HCT116 (cell line): ENCODE measurements at regions not wholly inside any gene's neighbourhood (a gene's known extent, or its start where the extent isn't known, plus 50 kb on each side); places are given as distances from the start of the nearest gene placed in this dataset.

Experiments
- ATF3 ChIP-seq: IDR thresholded peaks from 2 replicates; pipeline ENCODE4 v1.6.1; 2012
- CTCF ChIP-seq, 3 experiments: fragments of 200-600 bp in 1 of 3; sonication (generic) in 1 of 3; IDR thresholded peaks in 2 of 3; conservative IDR thresholded peaks in 1 of 3; 2 replicates each; pipeline ENCODE4 v1.5.1; 2012 to 2017; ENCODE audit warnings: low read depth in 2 of 3, low read length in 2 of 3, antibody characterized with exemption in 1 of 3, borderline replicate concordance in 1 of 3, control low read depth in 1 of 3, mild to moderate bottlenecking in 1 of 3, mixed read lengths in 1 of 3, mixed run types in 1 of 3, moderate library complexity in 1 of 3; ENCODE audit not compliant: insufficient read depth in 1 of 3
- POLR2A ChIP-seq: IDR thresholded peaks from 2 replicates; pipeline ENCODE4 v1.7.0; 2011; ENCODE audit warnings: borderline replicate concordance; ENCODE audit not compliant: insufficient read depth, insufficient read length; ENCODE audit errors: extremely low read depth
- POLR2AphosphoS5 ChIP-seq: IDR thresholded peaks from 2 replicates; pipeline ENCODE4 v1.6.1; 2011; ENCODE audit warnings: mild to moderate bottlenecking, low read depth, low read length, moderate library complexity
- SIN3A ChIP-seq: IDR thresholded peaks from 2 replicates; pipeline ENCODE4 v1.6.1; 2012; ENCODE audit warnings: low read depth
- TCF7L2 ChIP-seq: IDR thresholded peaks from 2 replicates; pipeline ENCODE4 v1.7.0; 2011; ENCODE audit warnings: borderline replicate concordance, inconsistent platforms; ENCODE audit not compliant: insufficient read depth, insufficient read length; ENCODE audit errors: extremely low read depth
- ZFX ChIP-seq: fragments of 450-650 bp; IDR thresholded peaks from 2 replicates; pipeline ENCODE4 v1.6.1; 2017

DNA sequence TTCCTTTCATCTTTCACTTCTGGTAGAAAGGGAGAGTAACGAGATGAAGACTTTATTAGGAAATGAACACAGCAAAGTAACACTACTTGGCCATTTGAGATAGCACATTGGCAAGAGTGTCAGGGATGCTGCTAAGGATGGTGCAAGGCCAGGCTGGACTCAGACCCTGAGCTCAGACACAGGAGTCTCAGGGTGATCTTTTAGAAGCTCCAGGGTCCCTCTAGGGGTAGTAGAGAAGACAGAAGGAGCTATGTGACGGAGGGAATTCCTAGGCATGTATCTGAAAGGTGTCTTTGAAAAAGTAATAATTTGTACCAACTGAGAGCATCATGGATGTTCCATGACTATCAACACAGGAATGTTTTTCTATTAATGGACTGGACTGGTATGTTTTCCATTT is 436.5 kb downstream of the DHX35 start:
- TF ChIP-seq CTCF (IDR thresholded peaks at IDR 0.05 in 2 of 3, conservative IDR thresholded peaks at IDR 0.05 in 1 of 3; ENCODE audit: borderline replicate concordance in 1 of 3, insufficient read depth in 1 of 3, low read depth in 2 of 3, low read length in 2 of 3) (no peak), SIN3A (no peak), POLR2A (no peak), ATF3 (no peak), ZFX (no peak), TCF7L2 (no peak), POLR2AphosphoS5 (no peak)
